ENCODE measurements at regions not wholly inside any gene's neighbourhood (a gene's known extent, or its start where the extent isn't known, plus 50 kb on each side); places are given as distances from the start of the nearest gene placed in this dataset.

GRCh38 chr16:6961704-6962103 lies 370.9 kb upstream of the RBFOX1 start:
- Mint-ChIP-seq H3K27ac (ENCODE audit: unreplicated experiment) (no peak overlapping the region), H3K4me1 (peaks cover 13% of the 10 kb centered on the region), H3K9me3 (peaks cover 4% of the 10 kb centered on the region), H3K36me3 (ENCODE audit: low read depth) (no peaks in the 10 kb centered on the region), H3K4me3 (no peak overlapping the region), H3K27me3 (ENCODE audit: low read depth) (peaks cover 7% of the 10 kb centered on the region)
- no peak for DNase-seq (ENCODE audit: low read depth, low spot score)
- TF ChIP-seq CTCF (conservative IDR thresholded peaks at IDR 0.05): no peak

GRCh38 chr16:6958184-6958583 lies 374.5 kb upstream of the RBFOX1 start:
- Mint-ChIP-seq H3K4me1 (peaks cover 10% of the 10 kb centered on the region), H3K36me3 (ENCODE audit: low read depth) (no peaks in the 10 kb centered on the region), H3K27me3 (ENCODE audit: low read depth) (no peaks in the 10 kb centered on the region), H3K9me3 (peaks cover 6% of the 10 kb centered on the region), H3K4me3 (no peak overlapping the region), H3K27ac (ENCODE audit: unreplicated experiment) (no peak overlapping the region)
- no peak for TF ChIP-seq CTCF (conservative IDR thresholded peaks at IDR 0.05)
- no peak for DNase-seq (ENCODE audit: low read depth, low spot score)

- Mint-ChIP-seq H3K27me3 (ENCODE audit: low read depth) (no peaks in the 10 kb centered on the region), H3K9me3 (peaks cover 6% of the 10 kb centered on the region), H3K36me3 (ENCODE audit: low read depth) (no peaks in the 10 kb centered on the region), H3K4me3 (no peak overlapping the region), H3K4me1 (peaks cover 10% of the 10 kb centered on the region), H3K27ac (ENCODE audit: unreplicated experiment) (peak overlapping the region; percentile 53)
- no peak for DNase-seq (ENCODE audit: low read depth, low spot score)
- TF ChIP-seq CTCF (conservative IDR thresholded peaks at IDR 0.05): no peak
These were observed 375.0 kb upstream of the RBFOX1 start for GRCh38 chr16:6957681-6958080.

- Mint-ChIP-seq H3K27ac (ENCODE audit: unreplicated experiment) (no peak overlapping the region), H3K4me1 (peaks cover 10% of the 10 kb centered on the region), H3K36me3 (ENCODE audit: low read depth) (no peaks in the 10 kb centered on the region), H3K9me3 (peaks cover 6% of the 10 kb centered on the region), H3K4me3 (no peak overlapping the region), H3K27me3 (ENCODE audit: low read depth) (no peaks in the 10 kb centered on the region)
- no peak for TF ChIP-seq CTCF (conservative IDR thresholded peaks at IDR 0.05)
- no peak for DNase-seq (ENCODE audit: low read depth, low spot score)
These were observed 376.1 kb upstream of the RBFOX1 start for GRCh38 chr16:6956511-6956910.

GRCh38 chr16:6955303-6955702 lies 377.3 kb upstream of the RBFOX1 start:
- Mint-ChIP-seq H3K4me1 (peaks cover 10% of the 10 kb centered on the region), H3K36me3 (ENCODE audit: low read depth) (no peaks in the 10 kb centered on the region), H3K9me3 (peaks cover 6% of the 10 kb centered on the region), H3K4me3 (no peak overlapping the region), H3K27ac (ENCODE audit: unreplicated experiment) (no peak overlapping the region), H3K27me3 (ENCODE audit: low read depth) (no peaks in the 10 kb centered on the region)
- no peak for DNase-seq (ENCODE audit: low read depth, low spot score)
- TF ChIP-seq CTCF (conservative IDR thresholded peaks at IDR 0.05): no peak

GRCh38 chr16:6949240-6949639 lies 383.4 kb upstream of the RBFOX1 start:
- Mint-ChIP-seq H3K9me3 (peaks cover 2% of the 10 kb centered on the region), H3K27ac (ENCODE audit: unreplicated experiment) (no peak overlapping the region), H3K4me3 (no peak overlapping the region), H3K27me3 (ENCODE audit: low read depth) (no peaks in the 10 kb centered on the region), H3K36me3 (ENCODE audit: low read depth) (no peaks in the 10 kb centered on the region), H3K4me1 (no peaks in the 10 kb centered on the region)
- DNase-seq (ENCODE audit: low read depth, low spot score): no peak
- TF ChIP-seq CTCF (conservative IDR thresholded peaks at IDR 0.05): no peak
